ENCODE measurements at regions not wholly inside any gene's neighbourhood (a gene's known extent, or its start where the extent isn't known, plus 50 kb on each side); places are given as distances from the start of the nearest gene placed in this dataset.

DNA sequence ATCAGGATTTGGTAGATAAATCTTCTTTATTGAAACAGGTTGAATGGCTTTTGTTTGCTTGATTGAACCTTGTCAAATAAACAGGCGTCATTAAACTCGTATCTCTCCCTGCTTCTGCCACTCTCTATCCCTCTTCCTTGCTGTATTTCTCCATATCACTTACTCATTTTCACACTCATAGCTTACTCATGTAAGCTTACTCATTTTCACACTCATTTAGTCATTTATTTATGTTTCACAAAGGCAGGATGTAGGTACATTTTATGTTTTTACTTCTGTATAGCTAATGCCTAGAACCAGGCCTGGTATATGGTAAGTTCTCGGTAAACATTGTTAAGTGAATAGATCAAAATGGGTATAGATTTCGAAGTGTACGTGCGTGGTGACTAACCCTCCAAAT is 450.0 kb downstream of the PMP22 start:
- ATAC-seq (no peak), DNase-seq (ENCODE audit: low spot score) (no peak)
- TF ChIP-seq, protein P1, sequence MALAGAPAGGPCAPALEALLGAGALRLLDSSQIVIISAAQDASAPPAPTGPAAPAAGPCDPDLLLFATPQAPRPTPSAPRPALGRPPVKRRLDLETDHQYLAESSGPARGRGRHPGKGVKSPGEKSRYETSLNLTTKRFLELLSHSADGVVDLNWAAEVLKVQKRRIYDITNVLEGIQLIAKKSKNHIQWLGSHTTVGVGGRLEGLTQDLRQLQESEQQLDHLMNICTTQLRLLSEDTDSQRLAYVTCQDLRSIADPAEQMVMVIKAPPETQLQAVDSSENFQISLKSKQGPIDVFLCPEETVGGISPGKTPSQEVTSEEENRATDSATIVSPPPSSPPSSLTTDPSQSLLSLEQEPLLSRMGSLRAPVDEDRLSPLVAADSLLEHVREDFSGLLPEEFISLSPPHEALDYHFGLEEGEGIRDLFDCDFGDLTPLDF (CRISPR knock-in tag; IDR thresholded peaks at IDR 0.05), result no peak
- POLR2A ChIA-PET, result no interaction called here
- Mint-ChIP-seq H3K27me3 (ENCODE audit: low read depth) (no peaks in the 10 kb centered on the region), H3K9me3 (peaks cover 3% of the 10 kb centered on the region; the same call in 1 of the 2 replicates), H3K4me1 (peaks cover 20% of the 10 kb centered on the region), H3K27ac (no peak overlapping the region), H3K36me3 (no peaks in the 10 kb centered on the region), H3K4me3 (no peak overlapping the region)
- CTCF ChIA-PET, result no interaction called here

DNA sequence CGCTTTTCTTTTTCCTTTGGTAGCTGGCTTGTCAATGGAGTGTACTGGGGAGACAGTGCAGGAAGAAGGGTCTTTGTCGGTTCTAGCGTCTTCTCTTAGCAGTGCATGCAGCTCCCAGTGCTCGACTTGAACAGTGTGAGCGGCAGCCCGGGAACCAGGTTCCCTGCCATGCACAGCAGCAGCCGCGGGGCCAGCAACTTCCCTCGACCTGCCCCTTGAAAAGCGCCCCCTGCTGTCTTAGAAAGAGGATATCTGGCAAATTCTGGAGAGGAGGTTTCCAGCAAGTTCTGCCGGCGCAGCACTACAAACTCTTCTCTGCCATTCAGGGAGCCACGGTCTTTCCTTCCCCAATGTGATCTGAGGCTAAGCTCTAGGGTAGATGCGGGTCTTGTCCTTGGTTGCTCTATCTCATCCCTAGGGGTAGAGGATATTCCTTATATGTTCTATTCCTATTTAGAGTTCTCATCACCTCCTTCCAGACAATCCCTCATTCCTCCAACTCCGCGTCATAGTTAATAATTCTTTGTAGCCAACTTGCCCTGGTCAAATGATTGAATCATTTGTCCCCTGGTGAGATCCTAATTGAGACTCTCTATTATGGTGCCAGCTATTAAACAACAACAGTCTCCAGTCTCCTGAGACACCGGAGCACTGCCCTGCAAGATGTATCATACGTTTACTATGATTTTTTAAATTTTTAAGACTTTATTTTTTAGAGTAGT is 451.3 kb downstream of the PMP22 start:
- peak; percentile 96 for ATAC-seq
- DNase-seq (ENCODE audit: low spot score), result peak; percentile 77
- H3K27me3 Mint-ChIP-seq (ENCODE audit: low read depth), result no peaks in the 10 kb centered on the region

DNA sequence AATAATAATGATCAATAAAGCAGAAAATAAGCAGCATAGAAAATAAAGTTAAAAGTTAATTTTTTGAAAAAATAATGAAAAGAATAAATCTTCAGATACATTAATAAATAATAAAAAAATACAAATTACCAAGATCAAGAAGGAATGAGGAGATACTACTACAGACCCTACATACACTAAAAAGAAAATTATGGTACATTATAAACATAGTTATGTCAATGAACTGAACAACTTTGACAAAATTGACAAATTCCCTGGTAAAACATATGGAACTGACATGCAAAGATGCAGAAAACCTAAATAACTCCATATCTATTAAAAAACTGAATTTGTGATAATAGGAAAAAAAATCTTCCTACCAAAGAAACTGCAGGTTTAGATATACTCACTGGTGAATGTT is 456.7 kb downstream of the PMP22 start:
- no peaks in the 10 kb centered on the region for H3K27me3 Mint-ChIP-seq (ENCODE audit: low read depth)
- DNase-seq (ENCODE audit: low spot score) (no peak), ATAC-seq (no peak)
- H3K36me3 Mint-ChIP-seq, result no peaks in the 10 kb centered on the region
- no peak overlapping the region for H3K4me3 Mint-ChIP-seq
- TF ChIP-seq ELF4 (CRISPR knock-in tag; IDR thresholded peaks at IDR 0.05; ENCODE audit: low read depth), result no peak
- no peak for TF ChIP-seq NFATC4 (CRISPR knock-in tag; IDR thresholded peaks at IDR 0.05)
- no peak for TF ChIP-seq FOXJ3 (CRISPR knock-in tag; IDR thresholded peaks at IDR 0.05; ENCODE audit: borderline replicate concordance)
- TF ChIP-seq, protein P2, sequence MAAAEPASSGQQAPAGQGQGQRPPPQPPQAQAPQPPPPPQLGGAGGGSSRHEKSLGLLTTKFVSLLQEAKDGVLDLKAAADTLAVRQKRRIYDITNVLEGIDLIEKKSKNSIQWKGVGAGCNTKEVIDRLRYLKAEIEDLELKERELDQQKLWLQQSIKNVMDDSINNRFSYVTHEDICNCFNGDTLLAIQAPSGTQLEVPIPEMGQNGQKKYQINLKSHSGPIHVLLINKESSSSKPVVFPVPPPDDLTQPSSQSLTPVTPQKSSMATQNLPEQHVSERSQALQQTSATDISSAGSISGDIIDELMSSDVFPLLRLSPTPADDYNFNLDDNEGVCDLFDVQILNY (CRISPR knock-in tag; IDR thresholded peaks at IDR 0.05), result no peak
- TF ChIP-seq ZNF416 (CRISPR knock-in tag; IDR thresholded peaks at IDR 0.05), result no peak
- TF ChIP-seq ZNF263 (CRISPR knock-in tag; IDR thresholded peaks at IDR 0.05; ENCODE audit: low read depth), result no peak
- TF ChIP-seq GABPB1 (CRISPR knock-in tag; IDR thresholded peaks at IDR 0.05), result no peak
- TF ChIP-seq, protein P3, sequence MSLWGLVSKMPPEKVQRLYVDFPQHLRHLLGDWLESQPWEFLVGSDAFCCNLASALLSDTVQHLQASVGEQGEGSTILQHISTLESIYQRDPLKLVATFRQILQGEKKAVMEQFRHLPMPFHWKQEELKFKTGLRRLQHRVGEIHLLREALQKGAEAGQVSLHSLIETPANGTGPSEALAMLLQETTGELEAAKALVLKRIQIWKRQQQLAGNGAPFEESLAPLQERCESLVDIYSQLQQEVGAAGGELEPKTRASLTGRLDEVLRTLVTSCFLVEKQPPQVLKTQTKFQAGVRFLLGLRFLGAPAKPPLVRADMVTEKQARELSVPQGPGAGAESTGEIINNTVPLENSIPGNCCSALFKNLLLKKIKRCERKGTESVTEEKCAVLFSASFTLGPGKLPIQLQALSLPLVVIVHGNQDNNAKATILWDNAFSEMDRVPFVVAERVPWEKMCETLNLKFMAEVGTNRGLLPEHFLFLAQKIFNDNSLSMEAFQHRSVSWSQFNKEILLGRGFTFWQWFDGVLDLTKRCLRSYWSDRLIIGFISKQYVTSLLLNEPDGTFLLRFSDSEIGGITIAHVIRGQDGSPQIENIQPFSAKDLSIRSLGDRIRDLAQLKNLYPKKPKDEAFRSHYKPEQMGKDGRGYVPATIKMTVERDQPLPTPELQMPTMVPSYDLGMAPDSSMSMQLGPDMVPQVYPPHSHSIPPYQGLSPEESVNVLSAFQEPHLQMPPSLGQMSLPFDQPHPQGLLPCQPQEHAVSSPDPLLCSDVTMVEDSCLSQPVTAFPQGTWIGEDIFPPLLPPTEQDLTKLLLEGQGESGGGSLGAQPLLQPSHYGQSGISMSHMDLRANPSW (CRISPR knock-in tag; conservative IDR thresholded peaks at IDR 0.05; ENCODE audit: low read depth), result no peak
- no peak for TF ChIP-seq FOXP1 (CRISPR knock-in tag; IDR thresholded peaks at IDR 0.05; ENCODE audit: borderline replicate concordance)
- no peak for TF ChIP-seq SMAD3 (CRISPR knock-in tag; IDR thresholded peaks at IDR 0.05; ENCODE audit: borderline replicate concordance)
- no peak for TF ChIP-seq IRF2 (CRISPR knock-in tag; IDR thresholded peaks at IDR 0.05; ENCODE audit: borderline replicate concordance, low read depth)
- POLR2A ChIA-PET, result no interaction called here
- peaks cover 2% of the 10 kb centered on the region; the same call in 1 of the 2 replicates for H3K4me1 Mint-ChIP-seq
- H3K9me3 Mint-ChIP-seq, result peaks cover 4% of the 10 kb centered on the region; the same call in 1 of the 2 replicates
- no peak overlapping the region for H3K27ac Mint-ChIP-seq
- CTCF ChIA-PET, result no interaction called here

More for the DNA sequence above, 451.3 kb downstream of the PMP22 start:
- CTCF ChIA-PET, result interaction anchor here (0.6 to 1.8 kb wide), 21 partner anchors 15 to 766 kb away, joined by 3 to 9 read pairs (median 4); partner anchors contain the start of gene HS3ST3B1
- H3K36me3 Mint-ChIP-seq, result no peaks in the 10 kb centered on the region
- TF ChIP-seq RORB (CRISPR knock-in tag; IDR thresholded peaks at IDR 0.05) (no peak), HMGA2 (CRISPR knock-in tag; IDR thresholded peaks at IDR 0.05) (no peak), ZNF423 (CRISPR knock-in tag; IDR thresholded peaks at IDR 0.05) (peak; percentile 82), ETV6 (CRISPR knock-in tag; IDR thresholded peaks at IDR 0.05) (0 out of 2 replicates have a peak, but pooled peaks have one; percentile 28), TEAD1 (CRISPR knock-in tag; IDR thresholded peaks at IDR 0.05) (peak; percentile 21; the same call in 1 of the 2 replicates)
- TF ChIP-seq, protein P4, sequence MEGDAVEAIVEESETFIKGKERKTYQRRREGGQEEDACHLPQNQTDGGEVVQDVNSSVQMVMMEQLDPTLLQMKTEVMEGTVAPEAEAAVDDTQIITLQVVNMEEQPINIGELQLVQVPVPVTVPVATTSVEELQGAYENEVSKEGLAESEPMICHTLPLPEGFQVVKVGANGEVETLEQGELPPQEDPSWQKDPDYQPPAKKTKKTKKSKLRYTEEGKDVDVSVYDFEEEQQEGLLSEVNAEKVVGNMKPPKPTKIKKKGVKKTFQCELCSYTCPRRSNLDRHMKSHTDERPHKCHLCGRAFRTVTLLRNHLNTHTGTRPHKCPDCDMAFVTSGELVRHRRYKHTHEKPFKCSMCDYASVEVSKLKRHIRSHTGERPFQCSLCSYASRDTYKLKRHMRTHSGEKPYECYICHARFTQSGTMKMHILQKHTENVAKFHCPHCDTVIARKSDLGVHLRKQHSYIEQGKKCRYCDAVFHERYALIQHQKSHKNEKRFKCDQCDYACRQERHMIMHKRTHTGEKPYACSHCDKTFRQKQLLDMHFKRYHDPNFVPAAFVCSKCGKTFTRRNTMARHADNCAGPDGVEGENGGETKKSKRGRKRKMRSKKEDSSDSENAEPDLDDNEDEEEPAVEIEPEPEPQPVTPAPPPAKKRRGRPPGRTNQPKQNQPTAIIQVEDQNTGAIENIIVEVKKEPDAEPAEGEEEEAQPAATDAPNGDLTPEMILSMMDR (IDR thresholded peaks at IDR 0.05), result peak; percentile 41; the same call in 1 of the 2 replicates
- POLR2A ChIA-PET, result no interaction called here
- peaks cover 20% of the 10 kb centered on the region for H3K4me1 Mint-ChIP-seq
- H3K9me3 Mint-ChIP-seq, result peaks cover 3% of the 10 kb centered on the region; the same call in 1 of the 2 replicates
- no peak overlapping the region for H3K27ac Mint-ChIP-seq
- H3K4me3 Mint-ChIP-seq, result no peak overlapping the region

Measured in WTC11 (cell line).